GM12878 (cell line): ENCODE measurements at regions not wholly inside any gene's neighbourhood (a gene's known extent, or its start where the extent isn't known, plus 50 kb on each side); places are given as distances from the start of the nearest gene placed in this dataset.

Experiments
- ATAC-seq: fragments of 200-7000 bp; cut with Tn5 transposase; 3 replicates; pipeline ENCODE4 v1.9.1; 2020; ENCODE audit warnings: mild to moderate bottlenecking, moderate library complexity
- BruUV-seq: library from RNA; stranded (reverse); fragments of 400-500 nt; replicated peaks from 2 replicates; lab custom pipeline; 2021; lab: Mats Ljungman, UMichigan
- CTCF ChIA-PET: fragments of 300-600 bp; sonication (Branson Sonifier 250); formaldehyde crosslinking; extraction: SDS; loops from one replicate; lab custom pipeline; 2021; ENCODE audit warnings: inconsistent platforms; lab: Yijun Ruan, JAX
- POLR2A ChIA-PET: fragments of 350-600 bp; formaldehyde crosslinking; extraction: SDS; loops from one replicate; lab custom pipeline; 2021; ENCODE audit warnings: inconsistent platforms; lab: Charles Lee
- RAD21 ChIA-PET: fragments of 300-600 bp; sonication (Branson Sonifier 250); formaldehyde crosslinking; loops from one replicate; lab custom pipeline; 2023; ENCODE audit warnings: antibody characterized with exemption; ENCODE audit not compliant: unreplicated experiment; lab: Charles Lee
- SMC1A ChIA-PET: fragments of 300-600 bp; sonication (Branson Sonifier 250); formaldehyde crosslinking; loops from one replicate; lab custom pipeline; 2023; ENCODE audit not compliant: unreplicated experiment, uncharacterized antibody; lab: Charles Lee
- DNase-seq: peaks from one replicate; pipeline ENCODE4 v3.0.0-alpha.2; 2011; ENCODE audit warnings: low read depth, low spot score
- FAIRE-seq: peaks from 3 replicates; lab custom pipeline; 2011; peaks lifted over from hg19 to GRCh38; lab: Jason Lieb, UNC
- H2AFZ ChIP-seq: 2 replicates; pipeline ENCODE4 v1.6.0; 2011; ENCODE audit warnings: low read depth, low read length, control low read depth; ENCODE audit not compliant: control insufficient read depth
- H3K27ac ChIP-seq: 2 replicates; pipeline ENCODE4 v1.5.1; 2011; ENCODE audit warnings: control low read depth; ENCODE audit not compliant: control insufficient read depth, insufficient read depth
- H3K27me3 ChIP-seq, 2 experiments: replicated peaks in 1 of 2; 2 replicates each; pipeline versions ENCODE4 v1.6.0 to v1.6.1; 2011; ENCODE audit warnings: low read length in 1 of 2; ENCODE audit not compliant: control insufficient read depth in 2 of 2, insufficient read depth in 2 of 2
- H3K36me3 ChIP-seq, 2 experiments: 2 replicates each; pipeline ENCODE4 v1.5.1; 2011; ENCODE audit warnings: low read length in 1 of 2; ENCODE audit not compliant: control insufficient read depth in 2 of 2, insufficient read depth in 2 of 2
- H3K4me1 ChIP-seq: 2 replicates; pipeline ENCODE4 v1.6.1; 2011; ENCODE audit warnings: mild to moderate bottlenecking, low read length, moderate library complexity, mixed read lengths; ENCODE audit not compliant: control insufficient read depth, insufficient read depth
- H3K4me2 ChIP-seq: 2 replicates; pipeline ENCODE4 v1.6.0; 2011; ENCODE audit warnings: control low read depth; ENCODE audit not compliant: control insufficient read depth, insufficient read depth
- H3K4me3 ChIP-seq: fragments of 200-600 bp; sonication (generic); 2 replicates; pipeline ENCODE4 v1.5.1; 2016
- H3K79me2 ChIP-seq: 2 replicates; pipeline ENCODE4 v1.6.0; 2011; ENCODE audit warnings: low read length; ENCODE audit not compliant: control insufficient read depth, insufficient read depth
- H3K9ac ChIP-seq: 2 replicates; pipeline ENCODE4 v1.8.0; 2011; ENCODE audit warnings: low read length, control low read depth, mixed read lengths; ENCODE audit not compliant: control insufficient read depth, insufficient read depth
- H3K9me3 ChIP-seq: replicated peaks from 3 replicates; pipeline ENCODE4 v1.5.1; 2011; ENCODE audit warnings: mild to moderate bottlenecking, low read length; ENCODE audit not compliant: control insufficient read depth, insufficient read depth
- H4K20me1 ChIP-seq: 2 replicates; pipeline ENCODE4 v1.6.0; 2011; ENCODE audit not compliant: control insufficient read depth, insufficient read depth
- CREB1 ChIP-seq: IDR thresholded peaks from 2 replicates; pipeline ENCODE4 v1.6.1; 2012; ENCODE audit warnings: low read depth, mild to moderate bottlenecking, inconsistent platforms
- E2F8 ChIP-seq: fragments of 450-650 bp; IDR thresholded peaks from 2 replicates; pipeline ENCODE4 v1.6.1; 2018; ENCODE audit warnings: mild to moderate bottlenecking, low read depth, moderate library complexity; ENCODE audit not compliant: partially characterized antibody
- ETV6 ChIP-seq, 2 experiments: fragments of 450-650 bp in 1 of 2; IDR thresholded peaks in 1 of 2; conservative IDR thresholded peaks in 1 of 2; 2 replicates each; pipeline ENCODE4 v1.6.1; 2014; ENCODE audit warnings: antibody characterized with exemption in 1 of 2, borderline replicate concordance in 1 of 2, low read depth in 1 of 2, mild to moderate bottlenecking in 1 of 2, moderate library complexity in 1 of 2
- FOS ChIP-seq: IDR thresholded peaks from 3 replicates; pipeline ENCODE4 v1.6.1; 2011; ENCODE audit warnings: borderline replicate concordance; ENCODE audit not compliant: insufficient read length; ENCODE audit errors: extremely low read depth
- POU2F2 ChIP-seq: IDR thresholded peaks from 3 replicates; pipeline ENCODE4 v1.6.1; 2011; ENCODE audit warnings: low read depth, mild to moderate bottlenecking, low read length, borderline replicate concordance
- STAT3 ChIP-seq: IDR thresholded peaks from 2 replicates; pipeline ENCODE4 v1.6.1; 2011; ENCODE audit warnings: low read depth, low read length, improper control_type of control experiment
- WGBS: methylation state at CpG from one replicate; pipeline ENCODE4 v1.1.6; 2016; ENCODE audit warnings: low lambda C conversion rate; ENCODE audit not compliant: insufficient replicate concordance, insufficient coverage; ENCODE audit errors: missing lambda C conversion rate; 5-methylcytosine and 5-hydroxymethylcytosine counted together
- in situ Hi-C: fragments of 300-500 bp; cut with MboI; formaldehyde crosslinking; loops from 9 replicates; pipeline ENCODE4 v1.14.3; 2018; ENCODE audit warnings: mixed read lengths
- intact Hi-C: fragments of 100-400 bp; cut with micrococcal nuclease; formaldehyde crosslinking; loops from one replicate; pipeline ENCODE4 v1.14.2; 2022; ENCODE audit not compliant: unreplicated experiment

DNA sequence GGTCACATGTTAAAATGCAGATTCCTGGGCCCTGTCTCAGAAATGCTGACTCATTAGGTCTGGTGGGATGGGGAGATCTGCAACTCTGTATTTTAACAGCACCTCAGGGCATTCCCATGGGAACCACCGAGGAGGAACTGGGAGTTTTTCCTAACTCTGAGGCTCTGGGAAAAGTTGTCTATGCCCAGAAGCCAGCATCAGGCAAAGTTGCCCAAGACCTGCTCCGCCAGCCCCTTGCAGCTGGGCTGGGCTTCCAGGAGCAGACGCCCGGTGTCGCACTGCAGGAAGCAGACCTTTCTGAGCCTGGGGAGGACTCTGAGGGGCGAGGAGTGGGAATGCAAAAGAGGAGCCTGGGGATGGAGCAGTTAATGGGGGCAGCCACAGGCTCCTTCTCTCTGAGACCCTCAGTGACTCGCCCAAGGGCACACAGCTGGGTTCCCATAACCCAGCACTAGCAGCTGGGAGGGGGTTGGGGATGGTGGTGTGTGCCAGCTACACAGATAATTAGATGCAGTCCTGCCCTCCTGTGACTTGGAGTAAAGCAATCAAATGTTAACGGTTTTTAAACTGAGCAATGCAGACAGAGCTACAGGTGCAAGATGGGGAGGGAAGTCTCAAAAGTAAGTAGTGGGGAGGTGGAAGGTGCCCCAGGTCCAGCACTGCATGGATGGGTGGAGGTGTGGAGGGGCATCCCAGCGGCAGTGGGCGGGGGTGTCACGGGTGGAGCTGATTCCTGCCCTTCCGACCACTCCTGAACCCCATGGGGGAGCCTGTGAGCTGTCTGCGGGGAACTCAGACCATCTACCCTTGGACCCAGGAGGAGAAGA lies 100.4 kb downstream of the LSM3 start:
- ATAC-seq: no peak
- intact Hi-C loops: no loop called here
- RAD21 ChIA-PET: interaction anchor here (1.0 to 1.8 kb wide), 2 partner anchors 152 to 184 kb away, joined by 3 to 4 read pairs; no protein-coding TSS in a partner anchor

More for the DNA sequence above, 100.4 kb downstream of the LSM3 start:
- ChIA-PET SMC1A (no interaction called here), POLR2A (no interaction called here), CTCF (interaction anchor here (0.6 to 1.3 kb wide), 8 partner anchors 10 to 923 kb away, joined by 3 to 5 read pairs (median 3); no protein-coding TSS in a partner anchor)
- H2AFZ ChIP-seq: no peak overlapping the region
- no peak overlapping the region for H3K4me2 ChIP-seq
- H3K36me3 ChIP-seq: no peaks in the 10 kb centered on the region
- WGBS: 29% methylated on average over 13 of the region's 13 CpGs
- no peaks in the 10 kb centered on the region for H3K79me2 ChIP-seq
- no peaks in the 10 kb centered on the region for H3K4me1 ChIP-seq
- no peaks in the 10 kb centered on the region for H4K20me1 ChIP-seq
- TF ChIP-seq CREB1: no peak
- TF ChIP-seq FOS: no peak
- TF ChIP-seq ETV6 (conservative IDR thresholded peaks at IDR 0.05 in 1 of 2, IDR thresholded peaks at IDR 0.05 in 1 of 2; ENCODE audit: borderline replicate concordance in 1 of 2, low read depth in 1 of 2): no peak
- no peak for TF ChIP-seq STAT3
- TF ChIP-seq POU2F2: no peak
- TF ChIP-seq E2F8: no peak
- peaks cover 0 to 4% of the 10 kb centered on the region in 2 experiments; a peak in 1 of 4 replicates for H3K27me3 ChIP-seq
- FAIRE-seq (no peak), DNase-seq (no peak)
- H3K4me3 ChIP-seq: no peak overlapping the region
- no peak overlapping the region for H3K9ac ChIP-seq
- in situ Hi-C loops: no loop called here
- H3K27ac ChIP-seq: no peak overlapping the region
- no peaks in the 10 kb centered on the region for H3K9me3 ChIP-seq
- no TSS peak for BruUV-seq
